ENCODE measurements at regions not wholly inside any gene's neighbourhood (a gene's known extent, or its start where the extent isn't known, plus 50 kb on each side); places are given as distances from the start of the nearest gene placed in this dataset.

GRCh38 chr20:60882836-60883235 lies 369.2 kb upstream of the CDH4 start:
- no peak for DNase-seq

- no peak for DNase-seq
Measured at GRCh38 chr20:60883496-60883895, 368.6 kb upstream of the CDH4 start.

- no peak for DNase-seq
Measured at GRCh38 chr20:60884277-60884676, 367.8 kb upstream of the CDH4 start.

GRCh38 chr20:60888771-60889170 lies 363.3 kb upstream of the CDH4 start:
- DNase-seq = no peak

GRCh38 chr20:60892095-60892813 lies 359.8 kb upstream of the CDH4 start:
- no peak for DNase-seq

GRCh38 chr20:60894091-60894490 lies 358.0 kb upstream of the CDH4 start:
- no peak for DNase-seq

- DNase-seq = no peak
Measured at GRCh38 chr20:60895363-60896079, 356.5 kb upstream of the CDH4 start.

- DNase-seq = no peak
Measured at GRCh38 chr20:60897976-60898375, 354.1 kb upstream of the CDH4 start.

- no peak for DNase-seq
Measured at GRCh38 chr20:60899320-60899719, 352.7 kb upstream of the CDH4 start.

- no peak for DNase-seq
Measured at GRCh38 chr20:60900618-60901017, 351.4 kb upstream of the CDH4 start.

GRCh38 chr20:60901831-60902230 lies 350.2 kb upstream of the CDH4 start:
- no peak for DNase-seq

GRCh38 chr20:60903325-60903971 lies 348.6 kb upstream of the CDH4 start:
- DNase-seq = no peak

- DNase-seq = no peak
Measured at GRCh38 chr20:60904730-60905129, 347.3 kb upstream of the CDH4 start.

- no peak for DNase-seq
Measured at GRCh38 chr20:60905919-60906318, 346.1 kb upstream of the CDH4 start.

- no peak for DNase-seq
Measured at GRCh38 chr20:60906555-60906954, 345.5 kb upstream of the CDH4 start.

GRCh38 chr20:60913298-60913697 lies 338.8 kb upstream of the CDH4 start:
- DNase-seq = no peak

- no peak for DNase-seq
Measured at GRCh38 chr20:60921022-60921622, 330.9 kb upstream of the CDH4 start.

- DNase-seq = no peak
Measured at GRCh38 chr20:60926831-60927230, 325.2 kb upstream of the CDH4 start.

GRCh38 chr20:60928341-60928740 lies 323.7 kb upstream of the CDH4 start:
- no peak for DNase-seq

- DNase-seq = no peak
Measured at GRCh38 chr20:60930023-60930790, 321.9 kb upstream of the CDH4 start.

GRCh38 chr20:60931696-60932095 lies 320.4 kb upstream of the CDH4 start:
- DNase-seq = no peak

GRCh38 chr20:60934724-60935123 lies 317.3 kb upstream of the CDH4 start:
- DNase-seq = no peak

- DNase-seq = no peak
Measured at GRCh38 chr20:60935971-60936370, 316.1 kb upstream of the CDH4 start.
